GM12878 (cell line): ENCODE measurements at regions not wholly inside any gene's neighbourhood (a gene's known extent, or its start where the extent isn't known, plus 50 kb on each side); places are given as distances from the start of the nearest gene placed in this dataset.

Source experiments
- ATAC-seq: fragments of 200-7000 bp; cut with Tn5 transposase; 3 replicates; pipeline ENCODE4 v1.9.1; 2020; ENCODE audit warnings: mild to moderate bottlenecking, moderate library complexity
- BruUV-seq: library from RNA; stranded (reverse); fragments of 400-500 nt; replicated peaks from 2 replicates; lab custom pipeline; 2021; lab: Mats Ljungman, UMichigan
- CTCF ChIA-PET: fragments of 300-600 bp; sonication (Branson Sonifier 250); formaldehyde crosslinking; extraction: SDS; loops from one replicate; lab custom pipeline; 2021; ENCODE audit warnings: inconsistent platforms; lab: Yijun Ruan, JAX
- POLR2A ChIA-PET: fragments of 350-600 bp; formaldehyde crosslinking; extraction: SDS; loops from one replicate; lab custom pipeline; 2021; ENCODE audit warnings: inconsistent platforms; lab: Charles Lee
- RAD21 ChIA-PET: fragments of 300-600 bp; sonication (Branson Sonifier 250); formaldehyde crosslinking; loops from one replicate; lab custom pipeline; 2023; ENCODE audit warnings: antibody characterized with exemption; ENCODE audit not compliant: unreplicated experiment; lab: Charles Lee
- SMC1A ChIA-PET: fragments of 300-600 bp; sonication (Branson Sonifier 250); formaldehyde crosslinking; loops from one replicate; lab custom pipeline; 2023; ENCODE audit not compliant: unreplicated experiment, uncharacterized antibody; lab: Charles Lee
- DNase-seq: peaks from one replicate; pipeline ENCODE4 v3.0.0-alpha.2; 2011; ENCODE audit warnings: low read depth, low spot score
- FAIRE-seq: peaks from 3 replicates; lab custom pipeline; 2011; peaks lifted over from hg19 to GRCh38; lab: Jason Lieb, UNC
- H2AFZ ChIP-seq: 2 replicates; pipeline ENCODE4 v1.6.0; 2011; ENCODE audit warnings: low read depth, low read length, control low read depth; ENCODE audit not compliant: control insufficient read depth
- H3K27ac ChIP-seq: 2 replicates; pipeline ENCODE4 v1.5.1; 2011; ENCODE audit warnings: control low read depth; ENCODE audit not compliant: control insufficient read depth, insufficient read depth
- H3K27me3 ChIP-seq, 2 experiments: replicated peaks in 1 of 2; 2 replicates each; pipeline versions ENCODE4 v1.6.0 to v1.6.1; 2011; ENCODE audit warnings: low read length in 1 of 2; ENCODE audit not compliant: control insufficient read depth in 2 of 2, insufficient read depth in 2 of 2
- H3K36me3 ChIP-seq, 2 experiments: 2 replicates each; pipeline ENCODE4 v1.5.1; 2011; ENCODE audit warnings: low read length in 1 of 2; ENCODE audit not compliant: control insufficient read depth in 2 of 2, insufficient read depth in 2 of 2
- H3K4me1 ChIP-seq: 2 replicates; pipeline ENCODE4 v1.6.1; 2011; ENCODE audit warnings: mild to moderate bottlenecking, low read length, moderate library complexity, mixed read lengths; ENCODE audit not compliant: control insufficient read depth, insufficient read depth
- H3K4me2 ChIP-seq: 2 replicates; pipeline ENCODE4 v1.6.0; 2011; ENCODE audit warnings: control low read depth; ENCODE audit not compliant: control insufficient read depth, insufficient read depth
- H3K4me3 ChIP-seq: fragments of 200-600 bp; sonication (generic); 2 replicates; pipeline ENCODE4 v1.5.1; 2016
- H3K79me2 ChIP-seq: 2 replicates; pipeline ENCODE4 v1.6.0; 2011; ENCODE audit warnings: low read length; ENCODE audit not compliant: control insufficient read depth, insufficient read depth
- H3K9ac ChIP-seq: 2 replicates; pipeline ENCODE4 v1.8.0; 2011; ENCODE audit warnings: low read length, control low read depth, mixed read lengths; ENCODE audit not compliant: control insufficient read depth, insufficient read depth
- H3K9me3 ChIP-seq: replicated peaks from 3 replicates; pipeline ENCODE4 v1.5.1; 2011; ENCODE audit warnings: mild to moderate bottlenecking, low read length; ENCODE audit not compliant: control insufficient read depth, insufficient read depth
- H4K20me1 ChIP-seq: 2 replicates; pipeline ENCODE4 v1.6.0; 2011; ENCODE audit not compliant: control insufficient read depth, insufficient read depth
- BACH1 ChIP-seq: fragments of 450-650 bp; IDR thresholded peaks from 2 replicates; pipeline ENCODE4 v1.6.1; 2017; ENCODE audit warnings: mild to moderate bottlenecking, borderline replicate concordance
- BCL3 ChIP-seq: IDR thresholded peaks from 2 replicates; pipeline ENCODE4 v1.6.1; 2011; ENCODE audit warnings: borderline replicate concordance, low read depth, mild to moderate bottlenecking, moderate library complexity, low read length; ENCODE audit not compliant: insufficient read depth, poor library complexity, severe bottlenecking
- CREB1 ChIP-seq: IDR thresholded peaks from 2 replicates; pipeline ENCODE4 v1.6.1; 2012; ENCODE audit warnings: low read depth, mild to moderate bottlenecking, inconsistent platforms
- FOXK2 ChIP-seq: fragments of 450-650 bp; IDR thresholded peaks from 2 replicates; pipeline ENCODE4 v1.6.1; 2017; ENCODE audit warnings: mild to moderate bottlenecking, moderate library complexity
- MXI1 ChIP-seq: fragments of 150-350 bp; IDR thresholded peaks from 2 replicates; pipeline ENCODE4 v1.6.1; 2011; ENCODE audit warnings: low read depth, mild to moderate bottlenecking, inconsistent platforms, low read length, improper control_type of control experiment
- POU2F2 ChIP-seq: IDR thresholded peaks from 3 replicates; pipeline ENCODE4 v1.6.1; 2011; ENCODE audit warnings: low read depth, mild to moderate bottlenecking, low read length, borderline replicate concordance
- WGBS: methylation state at CpG from one replicate; pipeline ENCODE4 v1.1.6; 2016; ENCODE audit warnings: low lambda C conversion rate; ENCODE audit not compliant: insufficient replicate concordance, insufficient coverage; ENCODE audit errors: missing lambda C conversion rate; 5-methylcytosine and 5-hydroxymethylcytosine counted together
- in situ Hi-C: fragments of 300-500 bp; cut with MboI; formaldehyde crosslinking; loops from 9 replicates; pipeline ENCODE4 v1.14.3; 2018; ENCODE audit warnings: mixed read lengths
- intact Hi-C: fragments of 100-400 bp; cut with micrococcal nuclease; formaldehyde crosslinking; loops from one replicate; pipeline ENCODE4 v1.14.2; 2022; ENCODE audit not compliant: unreplicated experiment
- TF ChIP-seq, protein P1 (sequence below): fragments of 450-650 bp; IDR thresholded peaks from 2 replicates; pipeline ENCODE4 v1.6.1; 2017; ENCODE audit warnings: mild to moderate bottlenecking, moderate library complexity
- TF ChIP-seq, protein P2 (sequence below): IDR thresholded peaks from 2 replicates; pipeline ENCODE4 v1.6.1; 2012; ENCODE audit warnings: mild to moderate bottlenecking, low read depth, low read length

DNA sequence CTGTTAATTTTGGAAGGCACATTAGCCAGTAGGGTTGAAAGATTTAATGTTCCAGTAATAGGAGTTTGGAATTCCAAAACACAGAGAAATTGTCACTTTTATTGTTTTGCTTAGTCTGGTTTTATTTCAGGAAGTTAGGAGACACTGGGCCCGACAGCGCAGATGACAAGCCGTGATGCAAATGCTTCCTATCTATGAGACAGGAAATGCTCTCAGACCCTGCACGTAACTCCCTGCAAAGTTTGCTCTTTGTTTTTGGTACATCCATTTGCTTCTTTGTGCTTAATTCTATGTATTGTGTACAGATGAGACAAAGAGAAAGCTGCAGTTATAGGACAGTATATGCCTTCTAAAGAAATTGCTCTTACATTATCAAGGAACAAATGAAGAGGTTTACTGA lies 201.6 kb upstream of the SGK1 start:
- no TSS peak for BruUV-seq
- H3K79me2 ChIP-seq, result no peaks in the 10 kb centered on the region
- ATAC-seq (no peak), FAIRE-seq (no peak), DNase-seq (peak; percentile 4)
- H2AFZ ChIP-seq, result peak overlapping the region; percentile 77
- ChIA-PET POLR2A (no interaction called here), SMC1A (interaction anchor here (0.6 to 0.7 kb wide), 2 partner anchors 361 to 561 kb away, joined by 3 read pairs; no protein-coding TSS in a partner anchor), RAD21 (no interaction called here), CTCF (no interaction called here)
- no peak overlapping the region for H3K9ac ChIP-seq
- no peak for TF ChIP-seq BCL3
- TF ChIP-seq CREB1, result 0 out of 2 replicates have a peak, but pooled peaks have one; percentile 34
- H3K4me3 ChIP-seq, result no peak overlapping the region
- 8% methylated on average over 4 of the region's 4 CpGs for WGBS
- H3K4me1 ChIP-seq, result no peaks in the 10 kb centered on the region
- H3K4me2 ChIP-seq, result peak overlapping the region; percentile 22; the same call in 1 of the 2 replicates
- H3K9me3 ChIP-seq, result no peaks in the 10 kb centered on the region
- H3K27ac ChIP-seq, result no peak overlapping the region
- intact Hi-C loops (no loop called here), in situ Hi-C loops (no loop called here)
- no peaks in the 10 kb centered on the region; a peak in 1 of 4 replicates for H3K27me3 ChIP-seq
- no peaks in the 10 kb centered on the region for H3K36me3 ChIP-seq
- no peaks in the 10 kb centered on the region for H4K20me1 ChIP-seq

GRCh38 chr6:134517868-134518267 lies 200.0 kb upstream of the SGK1 start:
- Histone ChIP-seq H3K27me3 (no peaks in the 10 kb centered on the region; a peak in 1 of 4 replicates), H3K4me2 (no peak overlapping the region), H3K4me1 (no peaks in the 10 kb centered on the region), H3K79me2 (no peaks in the 10 kb centered on the region), H3K9ac (no peak overlapping the region), H3K27ac (no peak overlapping the region), H3K4me3 (no peak overlapping the region), H3K9me3 (no peaks in the 10 kb centered on the region), H3K36me3 (no peaks in the 10 kb centered on the region), H4K20me1 (no peaks in the 10 kb centered on the region), H2AFZ (no peak overlapping the region)
- RAD21 ChIA-PET, result no interaction called here
- WGBS, result 65% methylated on average over 5 of the region's 5 CpGs
- CTCF ChIA-PET, result no interaction called here
- TF ChIP-seq, protein P1, sequence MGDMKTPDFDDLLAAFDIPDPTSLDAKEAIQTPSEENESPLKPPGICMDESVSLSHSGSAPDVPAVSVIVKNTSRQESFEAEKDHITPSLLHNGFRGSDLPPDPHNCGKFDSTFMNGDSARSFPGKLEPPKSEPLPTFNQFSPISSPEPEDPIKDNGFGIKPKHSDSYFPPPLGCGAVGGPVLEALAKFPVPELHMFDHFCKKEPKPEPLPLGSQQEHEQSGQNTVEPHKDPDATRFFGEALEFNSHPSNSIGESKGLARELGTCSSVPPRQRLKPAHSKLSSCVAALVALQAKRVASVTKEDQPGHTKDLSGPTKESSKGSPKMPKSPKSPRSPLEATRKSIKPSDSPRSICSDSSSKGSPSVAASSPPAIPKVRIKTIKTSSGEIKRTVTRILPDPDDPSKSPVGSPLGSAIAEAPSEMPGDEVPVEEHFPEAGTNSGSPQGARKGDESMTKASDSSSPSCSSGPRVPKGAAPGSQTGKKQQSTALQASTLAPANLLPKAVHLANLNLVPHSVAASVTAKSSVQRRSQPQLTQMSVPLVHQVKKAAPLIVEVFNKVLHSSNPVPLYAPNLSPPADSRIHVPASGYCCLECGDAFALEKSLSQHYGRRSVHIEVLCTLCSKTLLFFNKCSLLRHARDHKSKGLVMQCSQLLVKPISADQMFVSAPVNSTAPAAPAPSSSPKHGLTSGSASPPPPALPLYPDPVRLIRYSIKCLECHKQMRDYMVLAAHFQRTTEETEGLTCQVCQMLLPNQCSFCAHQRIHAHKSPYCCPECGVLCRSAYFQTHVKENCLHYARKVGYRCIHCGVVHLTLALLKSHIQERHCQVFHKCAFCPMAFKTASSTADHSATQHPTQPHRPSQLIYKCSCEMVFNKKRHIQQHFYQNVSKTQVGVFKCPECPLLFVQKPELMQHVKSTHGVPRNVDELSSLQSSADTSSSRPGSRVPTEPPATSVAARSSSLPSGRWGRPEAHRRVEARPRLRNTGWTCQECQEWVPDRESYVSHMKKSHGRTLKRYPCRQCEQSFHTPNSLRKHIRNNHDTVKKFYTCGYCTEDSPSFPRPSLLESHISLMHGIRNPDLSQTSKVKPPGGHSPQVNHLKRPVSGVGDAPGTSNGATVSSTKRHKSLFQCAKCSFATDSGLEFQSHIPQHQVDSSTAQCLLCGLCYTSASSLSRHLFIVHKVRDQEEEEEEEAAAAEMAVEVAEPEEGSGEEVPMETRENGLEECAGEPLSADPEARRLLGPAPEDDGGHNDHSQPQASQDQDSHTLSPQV, result no peak
- TF ChIP-seq, protein P2, sequence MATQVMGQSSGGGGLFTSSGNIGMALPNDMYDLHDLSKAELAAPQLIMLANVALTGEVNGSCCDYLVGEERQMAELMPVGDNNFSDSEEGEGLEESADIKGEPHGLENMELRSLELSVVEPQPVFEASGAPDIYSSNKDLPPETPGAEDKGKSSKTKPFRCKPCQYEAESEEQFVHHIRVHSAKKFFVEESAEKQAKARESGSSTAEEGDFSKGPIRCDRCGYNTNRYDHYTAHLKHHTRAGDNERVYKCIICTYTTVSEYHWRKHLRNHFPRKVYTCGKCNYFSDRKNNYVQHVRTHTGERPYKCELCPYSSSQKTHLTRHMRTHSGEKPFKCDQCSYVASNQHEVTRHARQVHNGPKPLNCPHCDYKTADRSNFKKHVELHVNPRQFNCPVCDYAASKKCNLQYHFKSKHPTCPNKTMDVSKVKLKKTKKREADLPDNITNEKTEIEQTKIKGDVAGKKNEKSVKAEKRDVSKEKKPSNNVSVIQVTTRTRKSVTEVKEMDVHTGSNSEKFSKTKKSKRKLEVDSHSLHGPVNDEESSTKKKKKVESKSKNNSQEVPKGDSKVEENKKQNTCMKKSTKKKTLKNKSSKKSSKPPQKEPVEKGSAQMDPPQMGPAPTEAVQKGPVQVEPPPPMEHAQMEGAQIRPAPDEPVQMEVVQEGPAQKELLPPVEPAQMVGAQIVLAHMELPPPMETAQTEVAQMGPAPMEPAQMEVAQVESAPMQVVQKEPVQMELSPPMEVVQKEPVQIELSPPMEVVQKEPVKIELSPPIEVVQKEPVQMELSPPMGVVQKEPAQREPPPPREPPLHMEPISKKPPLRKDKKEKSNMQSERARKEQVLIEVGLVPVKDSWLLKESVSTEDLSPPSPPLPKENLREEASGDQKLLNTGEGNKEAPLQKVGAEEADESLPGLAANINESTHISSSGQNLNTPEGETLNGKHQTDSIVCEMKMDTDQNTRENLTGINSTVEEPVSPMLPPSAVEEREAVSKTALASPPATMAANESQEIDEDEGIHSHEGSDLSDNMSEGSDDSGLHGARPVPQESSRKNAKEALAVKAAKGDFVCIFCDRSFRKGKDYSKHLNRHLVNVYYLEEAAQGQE, result no peak
- TF ChIP-seq MXI1 (no peak), POU2F2 (no peak), BACH1 (no peak), FOXK2 (no peak)
- DNase-seq (no peak), ATAC-seq (no peak), FAIRE-seq (no peak)
- SMC1A ChIA-PET, result interaction anchor here (1.2 kb wide), 1 partner anchor 166 kb away, joined by 3 read pairs; no protein-coding TSS in a partner anchor
- no TSS peak for BruUV-seq
- in situ Hi-C loops, result no loop called here
- POLR2A ChIA-PET, result no interaction called here
- intact Hi-C loops, result no loop called here
